ENCODE measurements at regions not wholly inside any gene's neighbourhood (a gene's known extent, or its start where the extent isn't known, plus 50 kb on each side); places are given as distances from the start of the nearest gene placed in this dataset.

- DNase-seq, result no peak
Observed at GRCh38 chr10:108749042-108749441, 1174.3 kb downstream of the XPNPEP1 start.

GRCh38 chr10:108736111-108736510, 1187.2 kb downstream of the XPNPEP1 start:
- no peak for DNase-seq

- DNase-seq, result no peak
Observed at GRCh38 chr10:108735380-108735779, 1187.9 kb downstream of the XPNPEP1 start.

GRCh38 chr10:108721874-108722273, 1201.4 kb downstream of the XPNPEP1 start:
- DNase-seq, result no peak

GRCh38 chr10:108716352-108716751, 1207.0 kb downstream of the XPNPEP1 start:
- no peak for DNase-seq

GRCh38 chr10:108709927-108710722, 1213.2 kb downstream of the XPNPEP1 start:
- no peak for DNase-seq

- DNase-seq, result no peak
Observed at GRCh38 chr10:108708363-108708762, 1214.9 kb downstream of the XPNPEP1 start.

- DNase-seq, result no peak
Observed at GRCh38 chr10:108696792-108697477, 1226.4 kb downstream of the XPNPEP1 start.

GRCh38 chr10:108691126-108691525, 1232.2 kb downstream of the XPNPEP1 start:
- DNase-seq, result no peak

- no peak for DNase-seq
Observed at GRCh38 chr10:108690530-108690929, 1232.8 kb downstream of the XPNPEP1 start.

- no peak for DNase-seq
Observed at GRCh38 chr10:108689891-108690290, 1233.4 kb downstream of the XPNPEP1 start.

GRCh38 chr10:108688314-108688713, 1235.0 kb downstream of the XPNPEP1 start:
- no peak for DNase-seq

- no peak for DNase-seq
Observed at GRCh38 chr10:108685863-108686531, 1237.3 kb downstream of the XPNPEP1 start.

- no peak for DNase-seq
Observed at GRCh38 chr10:108684431-108684830, 1238.9 kb downstream of the XPNPEP1 start.

GRCh38 chr10:108673741-108674140, 1249.6 kb downstream of the XPNPEP1 start:
- no peak for DNase-seq

GRCh38 chr10:108663587-108663986, 1259.7 kb downstream of the XPNPEP1 start:
- DNase-seq, result no peak

- no peak for DNase-seq
Observed at GRCh38 chr10:108662975-108663374, 1260.3 kb downstream of the XPNPEP1 start.

- no peak for DNase-seq
Observed at GRCh38 chr10:108655057-108655456, 1268.3 kb downstream of the XPNPEP1 start.

GRCh38 chr10:108653531-108653930, 1269.8 kb downstream of the XPNPEP1 start:
- no peak for DNase-seq

GRCh38 chr10:108639010-108639409, 1284.3 kb downstream of the XPNPEP1 start:
- no peak for DNase-seq

GRCh38 chr10:108638225-108638624, 1285.1 kb downstream of the XPNPEP1 start:
- no peak for DNase-seq

- no peak for DNase-seq
Observed at GRCh38 chr10:108633046-108633445, 1290.3 kb downstream of the XPNPEP1 start.

GRCh38 chr10:108632144-108632543, 1291.2 kb downstream of the XPNPEP1 start:
- DNase-seq, result no peak

- no peak for DNase-seq
Observed at GRCh38 chr10:108631332-108631731, 1292.0 kb downstream of the XPNPEP1 start.

All from inflammatory macrophage treated with lipopolysaccharide for 4 hours (primary cell).